Kidney epithelial cell (primary cell): ENCODE measurements at regions not wholly inside any gene's neighbourhood (a gene's known extent, or its start where the extent isn't known, plus 50 kb on each side); places are given as distances from the start of the nearest gene placed in this dataset.

ENCODE experiments used
- DNase-seq: peaks from one replicate; pipeline ENCODE4 v3.0.0-alpha.2; 2010; ENCODE audit warnings: low read depth
- H3K27me3 ChIP-seq: 2 replicates; pipeline ENCODE4 v1.6.0; 2011; ENCODE audit warnings: low read length; ENCODE audit not compliant: control insufficient read depth, insufficient read depth
- H3K36me3 ChIP-seq: 2 replicates; pipeline ENCODE4 v1.5.1; 2011; ENCODE audit warnings: low read length; ENCODE audit not compliant: control insufficient read depth, insufficient read depth
- H3K4me3 ChIP-seq: 2 replicates; pipeline ENCODE4 v1.5.1; 2011; ENCODE audit warnings: low read depth, mild to moderate bottlenecking, control low read depth, low read length
- CTCF ChIP-seq: IDR thresholded peaks from 2 replicates; pipeline ENCODE4 v1.5.1; 2011; ENCODE audit warnings: mild to moderate bottlenecking, moderate library complexity, low read length, control low read depth, inconsistent platforms; ENCODE audit not compliant: insufficient read depth, poor library complexity, severe bottlenecking

GRCh38 chr22:49301398-49302149 is 526.1 kb downstream of the BRD1 start:
- Histone ChIP-seq H3K36me3 (no peaks in the 10 kb centered on the region), H3K27me3 (peaks cover 4% of the 10 kb centered on the region), H3K4me3 (no peak overlapping the region)
- no peak for DNase-seq
- no peak for TF ChIP-seq CTCF

- no peaks in the 10 kb centered on the region for H3K36me3 ChIP-seq
- no peak for DNase-seq
- no peak for TF ChIP-seq CTCF
These were observed 526.7 kb downstream of the BRD1 start for GRCh38 chr22:49300951-49301397.

GRCh38 chr22:49300241-49300640 is 527.4 kb downstream of the BRD1 start:
- DNase-seq = no peak
- H3K27me3 ChIP-seq = peaks cover 4% of the 10 kb centered on the region
- H3K36me3 ChIP-seq = no peaks in the 10 kb centered on the region
- H3K4me3 ChIP-seq = no peak overlapping the region
- TF ChIP-seq CTCF = no peak

More at GRCh38 chr22:49300951-49301397, 526.7 kb downstream of the BRD1 start:
- no peak overlapping the region for H3K4me3 ChIP-seq
- H3K27me3 ChIP-seq = peaks cover 4% of the 10 kb centered on the region

- peaks cover under 1% of the 10 kb centered on the region for H3K27me3 ChIP-seq
- no peaks in the 10 kb centered on the region for H3K36me3 ChIP-seq
- H3K4me3 ChIP-seq = no peak overlapping the region
- no peak for TF ChIP-seq CTCF
- no peak for DNase-seq
These were observed 527.8 kb downstream of the BRD1 start for GRCh38 chr22:49299821-49300231.

- DNase-seq = no peak
- TF ChIP-seq CTCF = no peak
- Histone ChIP-seq H3K4me3 (no peak overlapping the region), H3K27me3 (no peaks in the 10 kb centered on the region), H3K36me3 (no peaks in the 10 kb centered on the region)
These were observed 528.6 kb downstream of the BRD1 start for GRCh38 chr22:49298834-49299750.
